GDM1 (cell line): ENCODE measurements at regions not wholly inside any gene's neighbourhood (a gene's known extent, or its start where the extent isn't known, plus 50 kb on each side); places are given as distances from the start of the nearest gene placed in this dataset.

ENCODE experiments used
- DNase-seq: peaks from one replicate; lab custom pipeline; 2025; lab: John Stamatoyannopoulos, UW

GRCh38 chr20:60636417-60636816 is 615.6 kb upstream of the CDH4 start:
- DNase-seq, result no peak

- DNase-seq, result no peak
These were observed 614.3 kb upstream of the CDH4 start for GRCh38 chr20:60637801-60638200.

- DNase-seq, result no peak
These were observed 613.5 kb upstream of the CDH4 start for GRCh38 chr20:60638430-60639098.

GRCh38 chr20:60641879-60642447 is 610.1 kb upstream of the CDH4 start:
- DNase-seq, result no peak

- DNase-seq, result no peak
These were observed 609.5 kb upstream of the CDH4 start for GRCh38 chr20:60642541-60642940.

GRCh38 chr20:60648556-60648955 is 603.5 kb upstream of the CDH4 start:
- DNase-seq, result no peak

- DNase-seq, result no peak
These were observed 602.5 kb upstream of the CDH4 start for GRCh38 chr20:60649541-60649940.

- DNase-seq, result no peak
These were observed 602.0 kb upstream of the CDH4 start for GRCh38 chr20:60650087-60650486.

GRCh38 chr20:60652046-60652445 is 600.0 kb upstream of the CDH4 start:
- DNase-seq, result no peak

- no peak for DNase-seq
These were observed 599.4 kb upstream of the CDH4 start for GRCh38 chr20:60652615-60653014.

- no peak for DNase-seq
These were observed 598.8 kb upstream of the CDH4 start for GRCh38 chr20:60653111-60653845.

- DNase-seq, result no peak
These were observed 593.4 kb upstream of the CDH4 start for GRCh38 chr20:60658681-60659080.

- no peak for DNase-seq
These were observed 592.8 kb upstream of the CDH4 start for GRCh38 chr20:60659240-60659639.

GRCh38 chr20:60662307-60662706 is 589.8 kb upstream of the CDH4 start:
- no peak for DNase-seq

GRCh38 chr20:60664106-60664505 is 588.0 kb upstream of the CDH4 start:
- DNase-seq, result no peak

- no peak for DNase-seq
These were observed 584.4 kb upstream of the CDH4 start for GRCh38 chr20:60667641-60668040.

GRCh38 chr20:60669211-60669610 is 582.9 kb upstream of the CDH4 start:
- DNase-seq, result no peak

GRCh38 chr20:60676011-60676410 is 576.0 kb upstream of the CDH4 start:
- DNase-seq, result no peak

GRCh38 chr20:60677819-60678218 is 574.2 kb upstream of the CDH4 start:
- DNase-seq, result no peak

- no peak for DNase-seq
These were observed 571.5 kb upstream of the CDH4 start for GRCh38 chr20:60680554-60680953.

GRCh38 chr20:60687213-60687612 is 564.8 kb upstream of the CDH4 start:
- DNase-seq, result no peak

- DNase-seq, result no peak
These were observed 561.3 kb upstream of the CDH4 start for GRCh38 chr20:60690771-60691170.

GRCh38 chr20:60691966-60692615 is 560.0 kb upstream of the CDH4 start:
- DNase-seq, result no peak
